HCT116 (cell line): ENCODE measurements at regions not wholly inside any gene's neighbourhood (a gene's known extent, or its start where the extent isn't known, plus 50 kb on each side); places are given as distances from the start of the nearest gene placed in this dataset.

Source experiments
- ATAC-seq: fragments of 200-7000 bp; cut with Tn5 transposase; 2 replicates; pipeline ENCODE4 v1.9.1; 2020; ENCODE audit warnings: mild to moderate bottlenecking, moderate library complexity
- BruUV-seq: library from RNA; stranded (reverse); fragments of 400-500 nt; replicated peaks from 2 replicates; lab custom pipeline; 2021; lab: Mats Ljungman, UMichigan
- CTCF ChIA-PET: fragments of 300-600 bp; sonication (Branson Sonifier 250); formaldehyde crosslinking; loops from one replicate; lab custom pipeline; 2021; ENCODE audit warnings: antibody characterized with exemption; lab: Charles Lee
- POLR2A ChIA-PET: fragments of 300-600, 350-600 bp; sonication (Branson Sonifier 250); formaldehyde crosslinking; loops from one replicate; lab custom pipeline; 2021; ENCODE audit warnings: antibody characterized with exemption; lab: Charles Lee
- RAD21 ChIA-PET, 2 experiments: fragments of 300-600 bp; sonication (Branson Sonifier 250); formaldehyde crosslinking; loops; one replicate each; lab custom pipeline; 2023; ENCODE audit warnings: low total read pairs in 2 of 2; ENCODE audit not compliant: uncharacterized antibody in 2 of 2, unreplicated experiment in 2 of 2, low non-redundant PET in 1 of 2; lab: Charles Lee
- DNase-seq: peaks from one replicate; pipeline ENCODE4 v3.0.0-alpha.2; 2010; ENCODE audit warnings: low read depth, low spot score
- H2AFZ ChIP-seq: fragments of 200-600 bp; shearing (Covaris generic), sonication (generic); 2 replicates; pipeline ENCODE4 v1.6.1; 2017; ENCODE audit warnings: low read depth, mixed run types, mixed read lengths, antibody characterized with exemption, low read length; ENCODE audit not compliant: poor library complexity, severe bottlenecking
- H3K27ac ChIP-seq: 2 replicates; pipeline ENCODE4 v1.5.1; 2012; ENCODE audit warnings: low read depth, low read length
- H3K27me3 ChIP-seq: fragments of 200-600 bp; sonication (generic); 2 replicates; pipeline ENCODE4 v1.6.1; 2016; ENCODE audit warnings: mixed run types, low read length, mixed read lengths; ENCODE audit not compliant: insufficient read depth
- H3K36me3 ChIP-seq, 2 experiments: fragments of 200-500 bp in 1 of 2; fragments of 200-600 bp in 1 of 2; sonication (Bioruptor generic) in 1 of 2; sonication (generic) in 1 of 2; 2 replicates each; pipeline versions ENCODE4 v1.5.1 to v1.6.1; 2014 to 2016; ENCODE audit warnings: low read length in 2 of 2, inconsistent platforms in 1 of 2, mixed read lengths in 1 of 2, mixed run types in 1 of 2; ENCODE audit not compliant: insufficient read depth in 2 of 2, control insufficient read depth in 1 of 2
- H3K4me1 ChIP-seq, 2 experiments: fragments of 200-600 bp in 1 of 2; sonication (generic) in 1 of 2; 2 replicates each; pipeline versions ENCODE4 v1.5.1 to v1.6.1; 2012 to 2017; ENCODE audit warnings: low read length in 2 of 2, inconsistent platforms in 1 of 2, mild to moderate bottlenecking in 1 of 2, mixed read lengths in 1 of 2, mixed run types in 1 of 2, moderate library complexity in 1 of 2; ENCODE audit not compliant: insufficient read depth in 2 of 2, control insufficient read depth in 1 of 2
- H3K4me2 ChIP-seq: fragments of 200-600 bp; sonication (generic); 2 replicates; pipeline ENCODE4 v1.6.1; 2017; ENCODE audit warnings: mixed run types, low read length, mixed read lengths
- H3K4me3 ChIP-seq, 2 experiments: fragments of 200-600 bp in 1 of 2; sonication (generic) in 1 of 2; replicated peaks in 1 of 2; 2 replicates each; pipeline ENCODE4 v1.5.1; 2011 to 2016; ENCODE audit warnings: low read length in 2 of 2, control low read depth in 1 of 2, low read depth in 1 of 2, mild to moderate bottlenecking in 1 of 2, mixed read lengths in 1 of 2, mixed run types in 1 of 2
- H3K79me2 ChIP-seq: fragments of 200-600 bp; sonication (generic); 2 replicates; pipeline ENCODE4 v1.6.1; 2017; ENCODE audit warnings: mild to moderate bottlenecking, mixed run types, low read length, moderate library complexity, mixed read lengths; ENCODE audit not compliant: insufficient read depth
- H3K9ac ChIP-seq: fragments of 200-600 bp; sonication (generic); 2 replicates; pipeline ENCODE4 v1.6.1; 2016; ENCODE audit warnings: low read length, mixed read lengths
- H3K9me2 ChIP-seq: fragments of 200-600 bp; sonication (generic), shearing (Covaris generic); 2 replicates; pipeline ENCODE4 v1.6.1; 2017; ENCODE audit warnings: mixed run types, mild to moderate bottlenecking, moderate library complexity; ENCODE audit not compliant: insufficient read depth
- H3K9me3 ChIP-seq, 2 experiments: fragments of 200-500 bp in 1 of 2; fragments of 200-600 bp in 1 of 2; sonication (Bioruptor generic) in 1 of 2; sonication (generic) in 1 of 2; 2 replicates each; pipeline ENCODE4 v1.6.1; 2014 to 2017; ENCODE audit warnings: low read length in 2 of 2, mixed read lengths in 2 of 2, inconsistent platforms in 1 of 2, low read depth in 1 of 2, mild to moderate bottlenecking in 1 of 2, mixed run types in 1 of 2, moderate library complexity in 1 of 2; ENCODE audit not compliant: control insufficient read depth in 1 of 2, insufficient read depth in 1 of 2
- H4K20me1 ChIP-seq: fragments of 200-600 bp; sonication (generic), shearing (Covaris generic); 2 replicates; pipeline ENCODE4 v1.6.1; 2017; ENCODE audit warnings: mixed run types, mild to moderate bottlenecking, moderate library complexity; ENCODE audit not compliant: insufficient read depth
- EGR1 ChIP-seq: IDR thresholded peaks from 2 replicates; pipeline ENCODE4 v1.6.1; 2012; ENCODE audit warnings: low read depth
- ELF1 ChIP-seq: IDR thresholded peaks from 2 replicates; pipeline ENCODE4 v1.6.1; 2012; ENCODE audit warnings: low read depth, borderline replicate concordance
- EZH2 ChIP-seq: fragments of 200-600 bp; sonication (generic); IDR thresholded peaks from 2 replicates; pipeline ENCODE4 v1.6.1; 2017; ENCODE audit warnings: antibody characterized with exemption, mixed run types
- FOSL1 ChIP-seq: IDR thresholded peaks from 2 replicates; pipeline ENCODE4 v1.6.1; 2012; ENCODE audit warnings: low read depth
- POLR2AphosphoS5 ChIP-seq: IDR thresholded peaks from 2 replicates; pipeline ENCODE4 v1.6.1; 2011; ENCODE audit warnings: mild to moderate bottlenecking, low read depth, low read length, moderate library complexity
- RAD21 ChIP-seq: IDR thresholded peaks from 2 replicates; pipeline ENCODE4 v1.6.1; 2012; ENCODE audit warnings: low read depth, mild to moderate bottlenecking
- REST ChIP-seq: IDR thresholded peaks from 2 replicates; pipeline ENCODE4 v1.6.1; 2012; ENCODE audit warnings: low read depth
- TCF7L2 ChIP-seq: IDR thresholded peaks from 2 replicates; pipeline ENCODE4 v1.7.0; 2011; ENCODE audit warnings: borderline replicate concordance, inconsistent platforms; ENCODE audit not compliant: insufficient read depth, insufficient read length; ENCODE audit errors: extremely low read depth
- YY1 ChIP-seq: IDR thresholded peaks from 2 replicates; pipeline ENCODE4 v1.6.1; 2011; ENCODE audit warnings: low read length, low read depth, moderate library complexity, mild to moderate bottlenecking; ENCODE audit not compliant: insufficient replicate concordance; ENCODE audit errors: extremely low read depth
- ZFX ChIP-seq: fragments of 450-650 bp; IDR thresholded peaks from 2 replicates; pipeline ENCODE4 v1.6.1; 2017
- intact Hi-C: fragments of 100-400 bp; cut with micrococcal nuclease; formaldehyde crosslinking; loops from 2 replicates; pipeline ENCODE4 v1.10.0; 2022
- microRNA-seq: library from miRNA; unstranded; fragments of <30 nt; microRNA quantifications from one replicate; pipeline ENCODE4, GENCODE V29; 2016; ENCODE audit warnings: borderline number of aligned reads
- TF ChIP-seq, protein P1 (sequence below): IDR thresholded peaks from 2 replicates; pipeline ENCODE4 v1.6.1; 2012
- TF ChIP-seq, protein P2 (sequence below): IDR thresholded peaks from 2 replicates; pipeline ENCODE4 v1.6.1; 2012

- Histone ChIP-seq H3K27ac (0 out of 2 replicates have a peak overlapping the region, but pooled peaks have one; percentile 89), H4K20me1 (no peaks in the 10 kb centered on the region), H3K9me3 (no peaks in the 10 kb centered on the region), H3K4me1 (peaks cover 15 to 34% of the 10 kb centered on the region in 2 experiments), H3K4me3 (no peak overlapping the region; a peak in 1 of 4 replicates), H3K79me2 (peaks cover 65% of the 10 kb centered on the region)
- no peak for TF ChIP-seq YY1
- TF ChIP-seq, protein P1, sequence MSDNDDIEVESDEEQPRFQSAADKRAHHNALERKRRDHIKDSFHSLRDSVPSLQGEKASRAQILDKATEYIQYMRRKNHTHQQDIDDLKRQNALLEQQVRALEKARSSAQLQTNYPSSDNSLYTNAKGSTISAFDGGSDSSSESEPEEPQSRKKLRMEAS = no peak
- no peak for TF ChIP-seq EGR1
- no peak for TF ChIP-seq TCF7L2
- no peak for TF ChIP-seq REST
- TF ChIP-seq ELF1 = no peak
- TF ChIP-seq, protein P2, sequence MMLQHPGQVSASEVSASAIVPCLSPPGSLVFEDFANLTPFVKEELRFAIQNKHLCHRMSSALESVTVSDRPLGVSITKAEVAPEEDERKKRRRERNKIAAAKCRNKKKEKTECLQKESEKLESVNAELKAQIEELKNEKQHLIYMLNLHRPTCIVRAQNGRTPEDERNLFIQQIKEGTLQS = no peak
- no peak for TF ChIP-seq EZH2
- TF ChIP-seq RAD21 = no peak
- TF ChIP-seq ZFX = no peak
- no peak for TF ChIP-seq FOSL1
- TF ChIP-seq POLR2AphosphoS5 = no peak
- TF ChIP-seq, all 23 proteins: peak for 0
- intact Hi-C loops = no loop called here
- no peak for ATAC-seq
- no peaks in the 10 kb centered on the region for H3K27me3 ChIP-seq
- no peaks in the 10 kb centered on the region for H3K9me2 ChIP-seq
- DNase-seq = no peak
- H3K9ac ChIP-seq = no peak overlapping the region
- ChIA-PET RAD21 (interaction anchor here (0.6 to 0.7 kb wide), 2 partner anchors 31 to 170 kb away, joined by 3 read pairs; no protein-coding TSS in a partner anchor), POLR2A (interaction anchor here (0.6 to 1.9 kb wide), 4 partner anchors 11 to 32 kb away, joined by 3 to 5 read pairs (median 4); no protein-coding TSS in a partner anchor), CTCF (no interaction called here)
- H3K36me3 ChIP-seq = peaks cover 42 to 58% of the 10 kb centered on the region in 2 experiments; a peak in 3 of 4 replicates
- 0 out of 2 replicates have a peak overlapping the region, but pooled peaks have one; percentile 0 for H3K4me2 ChIP-seq
- BruUV-seq = no TSS peak
- no peak overlapping the region for H2AFZ ChIP-seq
Observed at GRCh38 chr17:77090476-77090875, 50.3 kb upstream of the SEC14L1 start.

Small RNA genes in the stretch of these regions (microRNA-seq; reads per million reads assigned to microRNA genes)
- 10.5 reads per million, percentile 30 among the genes with 10 or more reads in this experiment for gene MIR6516
